PC-9 (cell line): ENCODE measurements at regions not wholly inside any gene's neighbourhood (a gene's known extent, or its start where the extent isn't known, plus 50 kb on each side); places are given as distances from the start of the nearest gene placed in this dataset.

Experiments
- BruUV-seq: library from RNA; stranded (reverse); fragments of 400-500 nt; replicated peaks from 2 replicates; lab custom pipeline; 2021; lab: Mats Ljungman, UMichigan
- CTCF ChIA-PET: fragments of 300-600 bp; sonication (Branson Sonifier 250); formaldehyde crosslinking; loops from one replicate; lab custom pipeline; 2022; ENCODE audit warnings: antibody characterized with exemption; lab: Charles Lee
- POLR2A ChIA-PET: fragments of 300-600 bp; sonication (Branson Sonifier 250); formaldehyde crosslinking; loops from one replicate; lab custom pipeline; 2022; ENCODE audit warnings: antibody characterized with exemption; ENCODE audit not compliant: unreplicated experiment; lab: Charles Lee
- DNase-seq, 2 experiments: peaks; one replicate each; pipeline versions ENCODE4 v3.0.0 to v3.0.0-alpha.2; 2015 to 2022; ENCODE audit warnings: mixed read lengths in 1 of 2
- H2AFZ ChIP-seq: fragments of 200-600 bp; sonication (generic); 2 replicates; pipeline ENCODE4 v1.8.1; 2017; ENCODE audit warnings: antibody characterized with exemption
- H3F3A ChIP-seq: fragments of 200-600 bp; sonication (generic); 2 replicates; pipeline ENCODE4 v1.8.1; 2017; ENCODE audit warnings: antibody characterized with exemption, mild to moderate bottlenecking, low read depth; ENCODE audit not compliant: insufficient read depth
- H3K27ac ChIP-seq: fragments of 200-600 bp; sonication (generic); 2 replicates; pipeline ENCODE4 v1.6.1; 2016; ENCODE audit warnings: mixed run types
- H3K27me3 ChIP-seq: fragments of 200-600 bp; sonication (generic); 2 replicates; pipeline ENCODE4 v1.6.1; 2016; ENCODE audit warnings: low read depth, mixed run types; ENCODE audit not compliant: insufficient read depth
- H3K36me3 ChIP-seq: fragments of 200-600 bp; sonication (generic); 2 replicates; pipeline ENCODE4 v1.6.1; 2016; ENCODE audit warnings: low read depth, mixed run types
- H3K4me1 ChIP-seq: fragments of 200-600 bp; sonication (generic); replicated peaks from 2 replicates; pipeline ENCODE4 v1.6.1; 2016; ENCODE audit warnings: mixed run types; ENCODE audit not compliant: insufficient read depth
- H3K4me2 ChIP-seq: fragments of 200-600 bp; sonication (generic); 2 replicates; pipeline ENCODE4 v1.6.1; 2017; ENCODE audit warnings: mixed run types
- H3K4me3 ChIP-seq: fragments of 200-600 bp; sonication (generic); 2 replicates; pipeline ENCODE4 v1.6.1; 2016; ENCODE audit warnings: mixed run types
- H3K79me2 ChIP-seq: fragments of 200-600 bp; sonication (generic); 2 replicates; pipeline ENCODE4 v1.6.1; 2017; ENCODE audit warnings: low read depth, mixed run types
- H3K9me2 ChIP-seq: fragments of 200-600 bp; sonication (generic); 2 replicates; pipeline ENCODE4 v1.8.1; 2017; ENCODE audit warnings: mild to moderate bottlenecking; ENCODE audit not compliant: insufficient read depth
- H3K9me3 ChIP-seq: fragments of 200-600 bp; sonication (generic); 2 replicates; pipeline ENCODE4 v1.8.1; 2016; ENCODE audit warnings: low read depth; ENCODE audit not compliant: insufficient read depth
- H4K20me1 ChIP-seq: fragments of 200-600 bp; sonication (generic); 2 replicates; pipeline ENCODE4 v1.8.1; 2017; ENCODE audit not compliant: insufficient read depth
- CTCF ChIP-seq: fragments of 200-600 bp; sonication (generic); conservative IDR thresholded peaks from 2 replicates; pipeline ENCODE4 v1.6.1; 2017; ENCODE audit warnings: mixed run types, antibody characterized with exemption, mild to moderate bottlenecking, moderate library complexity
- EZH2 ChIP-seq: fragments of 200-600 bp; sonication (generic); IDR thresholded peaks from 2 replicates; pipeline ENCODE4 v1.8.0; 2017; ENCODE audit warnings: antibody characterized with exemption, low read depth
- intact Hi-C: fragments of 100-400 bp; cut with micrococcal nuclease; formaldehyde crosslinking; loops from one replicate; pipeline ENCODE4 v1.10.0; 2022; ENCODE audit not compliant: unreplicated experiment

- Histone ChIP-seq H3K27me3 (peaks cover 66% of the 10 kb centered on the region), H2AFZ (no peak overlapping the region), H3K27ac (no peak overlapping the region), H3F3A (no peaks in the 10 kb centered on the region), H4K20me1 (no peaks in the 10 kb centered on the region), H3K4me3 (no peak overlapping the region), H3K79me2 (no peaks in the 10 kb centered on the region), H3K4me2 (no peak overlapping the region), H3K9me2 (no peaks in the 10 kb centered on the region), H3K36me3 (no peaks in the 10 kb centered on the region), H3K9me3 (no peaks in the 10 kb centered on the region), H3K4me1 (no peaks in the 10 kb centered on the region)
- no peak for DNase-seq
- intact Hi-C loops: no loop called here
- POLR2A ChIA-PET: no interaction called here
- TF ChIP-seq EZH2 (no peak), CTCF (no peak)
- BruUV-seq: no TSS peak
- CTCF ChIA-PET: interaction anchor here (0.6 kb wide), 1 partner anchor 94 kb away, joined by 3 read pairs; no protein-coding TSS in a partner anchor
Measured at GRCh38 chr2:16127276-16127940, 187.1 kb downstream of the MYCN start.

GRCh38 chr2:16126517-16127275 lies 186.3 kb downstream of the MYCN start:
- H2AFZ ChIP-seq: no peak overlapping the region
- no peak overlapping the region for H3K4me3 ChIP-seq
- no TSS peak for BruUV-seq
- H3K79me2 ChIP-seq: no peaks in the 10 kb centered on the region
- H3K4me2 ChIP-seq: no peak overlapping the region
- intact Hi-C loops: no loop called here
- no peaks in the 10 kb centered on the region for H4K20me1 ChIP-seq
- no peak for TF ChIP-seq EZH2
- TF ChIP-seq CTCF: no peak
- no peaks in the 10 kb centered on the region for H3K4me1 ChIP-seq
- ChIA-PET POLR2A (no interaction called here), CTCF (interaction anchor here (0.6 kb wide), 1 partner anchor 94 kb away, joined by 3 read pairs; no protein-coding TSS in a partner anchor)
- no peaks in the 10 kb centered on the region for H3K9me3 ChIP-seq
- no peaks in the 10 kb centered on the region for H3K9me2 ChIP-seq
- no peak for DNase-seq
- H3K27me3 ChIP-seq: peaks cover 64% of the 10 kb centered on the region
- H3K36me3 ChIP-seq: no peaks in the 10 kb centered on the region
- no peak overlapping the region for H3K27ac ChIP-seq
- H3F3A ChIP-seq: no peaks in the 10 kb centered on the region

GRCh38 chr2:16125614-16126516 lies 185.5 kb downstream of the MYCN start:
- Histone ChIP-seq H3K4me1 (no peaks in the 10 kb centered on the region), H3K27me3 (peaks cover 63% of the 10 kb centered on the region), H3K27ac (no peak overlapping the region), H3K79me2 (no peaks in the 10 kb centered on the region), H3K4me2 (no peak overlapping the region), H3K9me2 (no peaks in the 10 kb centered on the region), H3K4me3 (no peak overlapping the region), H4K20me1 (no peaks in the 10 kb centered on the region; the same call in 1 of the 2 replicates), H3K9me3 (no peaks in the 10 kb centered on the region), H3F3A (no peaks in the 10 kb centered on the region), H3K36me3 (no peaks in the 10 kb centered on the region), H2AFZ (no peak overlapping the region)
- TF ChIP-seq EZH2 (no peak), CTCF (no peak)
- intact Hi-C loops: no loop called here
- ChIA-PET CTCF (no interaction called here), POLR2A (no interaction called here)
- DNase-seq: no peak
- no TSS peak for BruUV-seq
